ENCODE measurements at regions not wholly inside any gene's neighbourhood (a gene's known extent, or its start where the extent isn't known, plus 50 kb on each side); places are given as distances from the start of the nearest gene placed in this dataset.
A peak's percentile ranks its signal among the peaks of the same experiment; 100 is the strongest.

GRCh38 chr20:17845701-17846475 lies 122.7 kb downstream of the SNX5 start:
- no peak for DNase-seq (ENCODE audit: low spot score)
- intact Hi-C loops (cut with micrococcal nuclease): no loop called here
- no peak overlapping the region for H3K27ac Mint-ChIP-seq

DNA sequence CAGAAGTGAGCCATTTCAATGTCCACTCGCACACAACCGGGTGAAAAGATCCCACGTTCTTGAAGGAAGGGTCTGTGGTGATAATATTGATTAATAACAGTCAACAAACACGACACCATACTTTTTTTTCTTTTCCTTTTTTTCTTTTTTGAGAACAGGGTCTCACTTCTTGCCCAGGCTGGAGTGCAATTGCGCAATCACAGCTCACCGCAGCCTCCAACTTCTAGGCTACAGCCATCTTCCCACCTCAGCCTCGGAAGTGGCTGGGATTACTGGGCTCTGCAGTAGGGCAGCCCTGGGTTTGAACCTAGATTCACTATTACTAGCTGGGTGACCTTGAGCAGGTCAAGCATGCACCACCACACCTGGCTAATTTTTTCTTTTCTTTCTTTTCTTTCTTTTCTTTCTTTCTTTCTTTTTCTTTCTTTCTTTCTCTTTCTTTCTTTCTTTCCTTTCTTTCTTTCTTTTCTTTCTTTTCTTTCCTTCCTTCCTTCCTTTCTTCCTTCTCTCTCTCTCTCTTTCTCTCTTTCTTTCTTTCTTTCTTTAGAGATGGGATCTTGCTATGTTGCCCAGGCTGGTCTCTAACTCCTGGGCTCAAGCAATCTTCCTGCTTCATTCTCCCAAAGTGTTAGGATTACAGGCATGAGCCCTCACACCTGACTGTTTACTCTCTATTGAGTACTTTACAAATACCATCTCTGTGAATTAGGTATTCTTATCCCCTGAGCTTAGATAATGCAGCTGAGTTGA lies 123.9 kb downstream of the SNX5 start:
- DNase-seq (ENCODE audit: low spot score): no peak
- Mint-ChIP-seq H3K4me1 (ENCODE audit: low read depth) (peaks cover 37% of the 10 kb centered on the region), H3K9me3 (peaks cover 8% of the 10 kb centered on the region), H3K27me3 (ENCODE audit: low read depth) (peaks cover 2% of the 10 kb centered on the region), H3K4me3 (ENCODE audit: low read depth) (no peak overlapping the region), H3K36me3 (ENCODE audit: low read depth) (no peaks in the 10 kb centered on the region), H3K27ac (no peak overlapping the region)
- intact Hi-C loops (cut with micrococcal nuclease): no loop called here

More at GRCh38 chr20:17845701-17846475, 122.7 kb downstream of the SNX5 start:
- Mint-ChIP-seq H3K9me3 (no peaks in the 10 kb centered on the region), H3K4me3 (ENCODE audit: low read depth) (no peak overlapping the region), H3K36me3 (ENCODE audit: low read depth) (no peaks in the 10 kb centered on the region), H3K27me3 (ENCODE audit: low read depth) (no peaks in the 10 kb centered on the region), H3K4me1 (ENCODE audit: low read depth) (peaks cover 37% of the 10 kb centered on the region)

GRCh38 chr20:17844133-17844429 lies 124.5 kb downstream of the SNX5 start:
- no peak for DNase-seq (ENCODE audit: low spot score)
- Mint-ChIP-seq H3K4me1 (ENCODE audit: low read depth) (peaks cover 37% of the 10 kb centered on the region), H3K27ac (no peak overlapping the region), H3K36me3 (ENCODE audit: low read depth) (no peaks in the 10 kb centered on the region), H3K9me3 (peaks cover 8% of the 10 kb centered on the region), H3K4me3 (ENCODE audit: low read depth) (no peak overlapping the region), H3K27me3 (ENCODE audit: low read depth) (peaks cover 2% of the 10 kb centered on the region)
- intact Hi-C loops (cut with micrococcal nuclease): no loop called here

GRCh38 chr20:17843246-17844132 lies 125.1 kb downstream of the SNX5 start:
- H3K4me3 Mint-ChIP-seq (ENCODE audit: low read depth): no peak overlapping the region
- no peaks in the 10 kb centered on the region for H3K36me3 Mint-ChIP-seq (ENCODE audit: low read depth)
- peaks cover 8% of the 10 kb centered on the region for H3K9me3 Mint-ChIP-seq
- H3K4me1 Mint-ChIP-seq (ENCODE audit: low read depth): peaks cover 32% of the 10 kb centered on the region
- no peak overlapping the region for H3K27ac Mint-ChIP-seq
- peak; percentile 31 for DNase-seq (ENCODE audit: low spot score)
- intact Hi-C loops (cut with micrococcal nuclease): no loop called here
- H3K27me3 Mint-ChIP-seq (ENCODE audit: low read depth): peaks cover 2% of the 10 kb centered on the region

DNA sequence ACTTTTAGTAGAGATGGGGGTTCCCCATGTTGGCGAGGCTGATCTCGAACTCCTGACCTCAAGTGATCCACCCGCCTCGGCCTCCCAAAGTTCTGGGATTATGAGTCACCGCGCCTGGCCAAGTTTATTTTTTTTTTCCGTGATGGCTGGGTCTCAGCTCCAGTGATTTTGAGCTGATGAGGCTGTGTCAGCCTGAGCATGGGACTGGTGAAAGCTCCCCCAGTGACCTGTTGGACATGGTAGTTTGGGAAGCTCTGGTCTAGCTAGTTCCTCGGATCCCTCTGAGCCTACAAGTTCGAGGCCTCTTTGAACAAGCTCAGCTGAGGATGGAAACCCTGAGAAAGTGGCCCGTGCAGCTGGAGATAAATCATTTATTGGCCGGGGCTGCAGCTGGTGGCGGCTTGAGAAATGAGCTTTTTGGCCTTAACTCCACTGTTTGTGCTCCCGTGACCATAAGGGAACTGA lies 126.8 kb downstream of the SNX5 start:
- intact Hi-C loops (cut with micrococcal nuclease): no loop called here
- no peak overlapping the region for H3K4me3 Mint-ChIP-seq (ENCODE audit: low read depth)
- H3K27ac Mint-ChIP-seq: no peak overlapping the region
- no peaks in the 10 kb centered on the region for H3K36me3 Mint-ChIP-seq (ENCODE audit: low read depth)
- peaks cover 2% of the 10 kb centered on the region for H3K27me3 Mint-ChIP-seq (ENCODE audit: low read depth)
- no peak for DNase-seq (ENCODE audit: low spot score)
- H3K9me3 Mint-ChIP-seq: peaks cover 8% of the 10 kb centered on the region
- H3K4me1 Mint-ChIP-seq (ENCODE audit: low read depth): peaks cover 25% of the 10 kb centered on the region

DNA sequence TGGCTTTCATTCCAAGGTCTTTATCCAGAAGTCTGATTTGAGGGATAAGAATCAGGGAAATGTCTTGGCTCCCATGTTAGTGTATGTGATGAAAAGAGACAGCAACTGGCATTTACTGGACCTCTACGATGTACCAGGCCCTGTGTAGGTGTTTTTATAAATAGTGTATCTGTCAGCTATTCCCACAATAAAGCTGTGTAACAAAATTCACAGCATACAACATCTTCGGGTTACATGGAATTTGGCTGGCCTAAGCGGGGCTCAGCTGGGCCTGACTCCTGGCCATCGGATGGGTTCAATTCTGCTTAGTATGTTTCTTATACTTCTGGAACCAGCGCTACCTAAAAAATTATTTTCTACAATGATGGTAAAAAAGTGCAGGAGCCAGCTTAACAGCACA lies 128.2 kb downstream of the SNX5 start:
- Mint-ChIP-seq H3K27ac (no peak overlapping the region), H3K4me1 (ENCODE audit: low read depth) (peaks cover 16% of the 10 kb centered on the region), H3K36me3 (ENCODE audit: low read depth) (no peaks in the 10 kb centered on the region), H3K4me3 (ENCODE audit: low read depth) (no peak overlapping the region), H3K27me3 (ENCODE audit: low read depth) (peaks cover 2% of the 10 kb centered on the region), H3K9me3 (peaks cover 8% of the 10 kb centered on the region)
- DNase-seq (ENCODE audit: low spot score): no peak
- intact Hi-C loops (cut with micrococcal nuclease): no loop called here

DNA sequence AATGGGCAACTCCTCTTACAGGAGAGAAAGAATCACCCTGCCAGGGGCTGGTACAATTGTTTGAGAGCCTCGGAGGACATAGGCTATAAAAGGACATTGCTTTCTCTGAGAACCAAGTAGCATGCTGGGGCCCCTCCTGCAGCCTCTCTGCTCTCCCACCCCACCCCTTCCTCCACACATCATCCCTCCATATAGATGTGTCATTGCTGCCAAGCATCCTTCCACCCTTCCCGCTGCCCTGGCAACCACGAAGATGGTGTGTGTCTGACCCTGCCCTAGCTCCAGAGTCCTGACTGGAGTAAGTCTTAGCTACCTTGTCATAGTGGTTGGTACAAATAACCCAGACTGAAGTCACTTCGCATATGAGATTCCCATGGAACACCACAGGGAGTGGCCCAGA lies 129.7 kb downstream of the SNX5 start:
- Mint-ChIP-seq H3K9me3 (peaks cover 8% of the 10 kb centered on the region), H3K36me3 (ENCODE audit: low read depth) (no peaks in the 10 kb centered on the region), H3K4me1 (ENCODE audit: low read depth) (peaks cover 6% of the 10 kb centered on the region), H3K27me3 (ENCODE audit: low read depth) (peaks cover 2% of the 10 kb centered on the region), H3K27ac (no peak overlapping the region), H3K4me3 (ENCODE audit: low read depth) (no peak overlapping the region)
- DNase-seq (ENCODE audit: low spot score): no peak
- intact Hi-C loops (cut with micrococcal nuclease): no loop called here

DNA sequence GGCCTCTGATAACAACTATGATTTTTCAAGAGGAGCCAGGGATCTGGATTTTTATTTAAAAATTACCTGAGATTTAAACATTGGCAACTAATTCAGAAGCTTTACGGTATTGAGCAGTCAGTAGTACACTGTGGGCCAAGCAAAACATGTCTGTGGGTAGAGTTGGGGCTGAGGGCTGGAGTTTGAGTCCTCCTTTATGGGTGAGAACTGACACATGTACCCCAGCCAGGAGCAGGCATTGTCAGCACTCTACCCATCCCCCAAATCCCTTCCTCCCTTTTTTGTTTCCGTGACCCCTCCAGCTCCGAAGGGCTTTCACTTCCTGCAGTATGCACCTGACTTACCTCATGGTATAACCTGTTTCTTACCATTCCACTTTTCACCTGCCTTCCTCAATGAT lies 131.4 kb downstream of the SNX5 start:
- peaks cover 8% of the 10 kb centered on the region for H3K9me3 Mint-ChIP-seq
- no peak for DNase-seq (ENCODE audit: low spot score)
- H3K36me3 Mint-ChIP-seq (ENCODE audit: low read depth): no peaks in the 10 kb centered on the region
- no peaks in the 10 kb centered on the region for H3K4me1 Mint-ChIP-seq (ENCODE audit: low read depth)
- intact Hi-C loops (cut with micrococcal nuclease): no loop called here
- H3K27ac Mint-ChIP-seq: no peak overlapping the region
- no peak overlapping the region for H3K4me3 Mint-ChIP-seq (ENCODE audit: low read depth)
- H3K27me3 Mint-ChIP-seq (ENCODE audit: low read depth): peaks cover 2% of the 10 kb centered on the region

- Mint-ChIP-seq H3K9me3 (peaks cover 8% of the 10 kb centered on the region), H3K4me1 (ENCODE audit: low read depth) (no peaks in the 10 kb centered on the region), H3K36me3 (ENCODE audit: low read depth) (no peaks in the 10 kb centered on the region), H3K27me3 (ENCODE audit: low read depth) (peaks cover 2% of the 10 kb centered on the region), H3K27ac (no peak overlapping the region), H3K4me3 (ENCODE audit: low read depth) (no peak overlapping the region)
- no peak for DNase-seq (ENCODE audit: low spot score)
- intact Hi-C loops (cut with micrococcal nuclease): no loop called here
These were observed 132.2 kb downstream of the SNX5 start for GRCh38 chr20:17836303-17836861.

- Mint-ChIP-seq H3K27me3 (ENCODE audit: low read depth) (peaks cover 2% of the 10 kb centered on the region), H3K27ac (no peak overlapping the region), H3K4me3 (ENCODE audit: low read depth) (no peak overlapping the region), H3K9me3 (peaks cover 8% of the 10 kb centered on the region), H3K36me3 (ENCODE audit: low read depth) (no peaks in the 10 kb centered on the region), H3K4me1 (ENCODE audit: low read depth) (no peaks in the 10 kb centered on the region)
- intact Hi-C loops (cut with micrococcal nuclease): no loop called here
- DNase-seq (ENCODE audit: low spot score): no peak
These were observed 132.7 kb downstream of the SNX5 start for GRCh38 chr20:17835934-17836300.

DNA sequence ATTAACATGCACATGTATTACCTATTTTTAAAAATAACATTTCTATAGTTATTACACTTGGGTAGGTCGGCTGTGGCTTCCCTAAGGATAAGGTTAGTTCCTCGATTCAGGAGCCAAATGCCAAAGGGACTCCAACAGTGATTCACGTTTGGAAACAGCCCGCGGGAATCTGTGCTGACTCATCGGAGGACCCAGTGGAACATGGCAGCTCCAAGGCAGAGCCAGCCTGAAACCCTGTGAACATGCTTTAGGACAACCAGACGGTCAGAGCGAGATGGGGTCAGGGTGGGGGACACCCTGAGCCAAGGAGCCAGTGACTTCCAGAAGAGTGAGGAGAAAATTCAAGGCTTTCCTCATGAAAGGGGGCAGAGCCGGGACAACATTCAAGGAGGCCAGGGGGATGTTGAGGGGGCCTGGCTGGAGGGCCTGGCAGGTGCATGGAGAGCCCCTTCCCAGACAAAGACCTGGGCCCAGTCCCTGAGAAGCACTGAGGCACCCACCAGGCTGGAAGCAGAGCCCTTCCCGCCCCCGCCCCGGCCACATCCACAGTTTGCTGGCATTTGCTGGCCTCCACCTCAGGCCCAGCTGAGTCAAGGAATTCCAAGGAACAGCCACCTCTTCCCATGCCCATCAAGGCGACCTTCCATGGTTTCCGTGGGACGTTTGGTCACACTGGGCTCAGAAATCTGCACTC lies 133.2 kb downstream of the SNX5 start:
- DNase-seq (ENCODE audit: low spot score): no peak
- Mint-ChIP-seq H3K27me3 (ENCODE audit: low read depth) (peaks cover 2% of the 10 kb centered on the region), H3K4me3 (ENCODE audit: low read depth) (no peak overlapping the region), H3K36me3 (ENCODE audit: low read depth) (no peaks in the 10 kb centered on the region), H3K9me3 (peaks cover 5% of the 10 kb centered on the region), H3K4me1 (ENCODE audit: low read depth) (no peaks in the 10 kb centered on the region), H3K27ac (no peak overlapping the region)
- intact Hi-C loops (cut with micrococcal nuclease): no loop called here

DNA sequence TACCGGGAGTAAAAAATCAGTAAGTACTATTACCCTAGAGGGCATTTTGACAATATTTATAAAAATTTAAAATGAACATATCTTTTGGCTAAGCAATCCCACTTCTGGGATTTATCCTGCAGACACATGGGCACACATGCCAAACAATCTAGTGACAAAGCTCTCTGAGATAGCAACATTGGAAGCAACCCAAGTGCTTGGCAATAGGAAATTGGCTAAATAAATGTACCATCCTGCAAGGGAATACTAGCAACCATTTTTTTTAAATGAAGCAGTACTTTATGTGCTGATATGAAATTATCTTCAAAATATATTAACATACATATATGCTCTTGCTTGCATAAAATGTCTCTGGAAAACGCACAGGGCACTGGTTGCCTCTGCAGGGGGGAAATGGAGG lies 133.8 kb downstream of the SNX5 start:
- H3K36me3 Mint-ChIP-seq (ENCODE audit: low read depth): no peaks in the 10 kb centered on the region
- H3K4me1 Mint-ChIP-seq (ENCODE audit: low read depth): no peaks in the 10 kb centered on the region
- no peaks in the 10 kb centered on the region for H3K27me3 Mint-ChIP-seq (ENCODE audit: low read depth)
- H3K4me3 Mint-ChIP-seq (ENCODE audit: low read depth): no peak overlapping the region
- no peaks in the 10 kb centered on the region for H3K9me3 Mint-ChIP-seq
- H3K27ac Mint-ChIP-seq: no peak overlapping the region
- DNase-seq (ENCODE audit: low spot score): no peak
- intact Hi-C loops (cut with micrococcal nuclease): no loop called here
